ENCODE measurements at regions not wholly inside any gene's neighbourhood (a gene's known extent, or its start where the extent isn't known, plus 50 kb on each side); places are given as distances from the start of the nearest gene placed in this dataset.

- no peak for DNase-seq (ENCODE audit: low read depth in 1 of 2, low spot score in 1 of 2)
Observed at GRCh38 chr16:51402785-51403184, 251.7 kb upstream of the SALL1 start.

- DNase-seq (ENCODE audit: low read depth in 1 of 2, low spot score in 1 of 2), result no peak
Observed at GRCh38 chr16:51402298-51402697, 251.2 kb upstream of the SALL1 start.

DNA sequence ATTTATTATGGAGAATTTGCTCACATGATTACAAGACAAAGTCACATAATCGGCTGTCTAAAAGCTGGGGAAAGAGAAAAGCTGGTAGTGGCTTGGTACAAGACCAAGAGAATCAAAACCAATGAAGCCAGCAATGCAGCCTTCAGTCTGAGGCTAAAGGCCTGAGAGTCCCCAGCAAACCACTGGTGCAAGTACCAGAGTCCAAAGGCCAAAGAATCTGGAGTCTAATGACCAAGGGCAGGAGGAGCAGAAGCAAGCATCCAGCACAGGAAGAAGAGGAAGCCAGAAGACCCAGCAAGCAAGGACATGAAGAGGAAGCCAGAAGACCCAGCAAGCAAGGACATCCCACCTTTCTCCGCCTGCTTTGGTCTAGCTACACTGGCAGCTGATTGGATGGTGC lies 250.6 kb upstream of the SALL1 start:
- DNase-seq (ENCODE audit: low read depth in 1 of 2, low spot score in 1 of 2), result no peak

DNA sequence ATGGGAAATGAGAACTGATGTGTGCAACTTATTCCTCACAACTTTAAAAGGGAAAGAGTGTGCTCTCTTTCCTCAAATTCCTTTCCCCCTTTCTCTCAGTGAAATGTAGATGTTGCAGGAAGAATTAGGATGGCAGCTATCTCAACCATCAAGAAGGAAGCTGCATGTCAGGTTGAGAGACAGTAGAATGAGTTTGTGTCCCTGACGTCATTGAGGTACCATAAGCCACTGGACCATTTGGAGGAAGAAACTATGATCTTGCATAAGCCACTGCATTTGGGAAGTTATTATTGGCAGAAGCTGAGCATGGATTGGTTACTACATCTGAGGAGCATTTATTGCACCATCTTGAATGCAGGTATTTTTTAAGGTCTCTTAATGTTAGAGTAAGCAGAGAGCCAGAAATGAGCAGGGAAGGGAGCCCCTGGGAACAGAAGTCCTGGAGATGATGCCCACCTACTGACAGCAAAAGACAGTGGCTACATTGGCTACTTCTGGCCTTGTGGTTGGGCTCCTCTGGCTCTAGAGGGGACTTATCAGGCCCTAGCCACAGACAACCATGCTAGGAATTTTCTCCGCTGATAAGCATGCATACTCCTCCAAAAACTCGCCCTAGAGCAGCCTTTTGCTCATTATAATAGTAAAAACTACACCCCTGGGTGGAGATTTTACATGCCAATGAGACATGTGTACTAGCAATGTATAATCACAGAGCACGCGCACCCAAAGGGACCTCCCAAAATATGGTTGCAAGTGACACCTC lies 249.0 kb upstream of the SALL1 start:
- no peak for DNase-seq (ENCODE audit: low read depth in 1 of 2, low spot score in 1 of 2)

- DNase-seq (ENCODE audit: low read depth in 1 of 2, low spot score in 1 of 2), result no peak
Observed at GRCh38 chr16:51394421-51394820, 243.4 kb upstream of the SALL1 start.

- DNase-seq (ENCODE audit: low read depth in 1 of 2, low spot score in 1 of 2), result no peak
Observed at GRCh38 chr16:51393381-51394005, 242.4 kb upstream of the SALL1 start.

DNA sequence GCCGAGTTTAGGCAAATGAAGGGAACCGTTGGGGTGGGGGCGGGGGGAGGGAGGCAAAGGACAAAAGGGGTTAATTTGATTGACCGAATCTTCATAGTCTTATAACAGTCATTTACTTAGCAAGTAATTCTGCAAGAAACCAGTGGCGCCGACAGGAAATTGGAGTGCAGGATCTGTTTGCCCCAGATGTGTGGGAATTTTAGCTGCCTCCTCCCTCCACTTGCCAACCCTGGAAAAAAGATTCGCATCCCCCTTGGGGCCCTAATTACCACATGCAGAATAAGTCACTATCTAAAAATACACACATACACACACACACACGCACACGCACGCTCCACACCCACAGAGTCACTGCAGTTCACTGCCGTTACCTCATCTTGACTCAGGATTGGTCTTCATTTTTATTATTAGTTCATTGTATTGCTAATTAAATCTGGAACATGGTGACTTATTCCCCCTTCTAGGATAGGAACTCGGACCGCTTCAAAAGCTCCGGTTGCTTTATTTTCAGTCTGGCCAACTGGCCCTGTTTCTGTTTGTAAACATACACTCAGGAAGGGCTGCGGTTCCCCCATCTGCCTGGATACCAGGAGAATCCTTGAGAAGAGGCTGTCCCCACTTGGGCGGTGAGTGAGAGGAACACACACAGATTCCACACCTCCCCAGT lies 241.6 kb upstream of the SALL1 start:
- DNase-seq (ENCODE audit: low read depth in 1 of 2, low spot score in 1 of 2), result no peak

- no peak for DNase-seq (ENCODE audit: low read depth in 1 of 2, low spot score in 1 of 2)
Observed at GRCh38 chr16:51391798-51392511, 240.9 kb upstream of the SALL1 start.

DNA sequence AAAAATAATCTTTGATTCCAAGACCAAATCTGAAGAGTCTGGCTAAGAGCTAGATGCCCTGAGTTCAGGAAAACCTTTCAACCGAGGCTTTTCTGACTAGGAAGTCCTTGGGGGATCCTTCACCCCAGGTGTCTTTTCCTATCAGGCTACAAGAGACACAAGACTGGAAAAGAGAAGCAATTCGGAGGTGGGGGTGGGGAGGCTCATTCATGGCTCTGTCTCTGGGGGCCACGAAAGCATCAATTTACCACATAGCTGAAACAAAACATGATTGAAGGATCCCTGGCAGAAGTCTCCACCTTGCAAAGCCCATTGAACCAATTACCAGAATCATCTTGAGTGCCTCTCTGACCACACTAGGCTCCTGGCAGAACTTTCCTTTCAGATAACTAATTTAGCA lies 239.8 kb upstream of the SALL1 start:
- DNase-seq (ENCODE audit: low read depth in 1 of 2, low spot score in 1 of 2), result no peak

- no peak for DNase-seq (ENCODE audit: low read depth in 1 of 2, low spot score in 1 of 2)
Observed at GRCh38 chr16:51389881-51390280, 238.8 kb upstream of the SALL1 start.

DNA sequence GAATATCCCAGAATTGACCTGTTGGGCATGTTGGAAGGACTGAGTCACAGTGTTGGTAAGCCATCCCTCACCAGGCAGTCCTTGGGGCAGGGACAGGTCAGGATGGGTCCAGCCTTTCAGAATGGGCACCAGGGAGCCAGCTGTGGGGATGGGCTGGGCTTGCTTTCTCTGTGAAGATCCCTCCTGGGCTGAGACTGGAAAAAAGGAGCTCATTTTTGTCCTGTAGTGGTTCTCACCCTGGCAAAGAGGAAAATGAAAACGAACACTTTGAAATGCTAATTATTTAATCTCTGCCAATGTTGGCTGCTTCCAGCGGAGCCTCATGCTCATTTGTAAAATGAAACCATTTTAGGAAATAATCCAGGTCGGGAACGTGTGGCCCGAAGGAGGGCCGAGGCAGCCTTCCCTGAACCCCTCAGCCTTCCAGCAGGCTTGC lies 237.5 kb upstream of the SALL1 start:
- DNase-seq (ENCODE audit: low read depth in 1 of 2, low spot score in 1 of 2), result no peak

DNA sequence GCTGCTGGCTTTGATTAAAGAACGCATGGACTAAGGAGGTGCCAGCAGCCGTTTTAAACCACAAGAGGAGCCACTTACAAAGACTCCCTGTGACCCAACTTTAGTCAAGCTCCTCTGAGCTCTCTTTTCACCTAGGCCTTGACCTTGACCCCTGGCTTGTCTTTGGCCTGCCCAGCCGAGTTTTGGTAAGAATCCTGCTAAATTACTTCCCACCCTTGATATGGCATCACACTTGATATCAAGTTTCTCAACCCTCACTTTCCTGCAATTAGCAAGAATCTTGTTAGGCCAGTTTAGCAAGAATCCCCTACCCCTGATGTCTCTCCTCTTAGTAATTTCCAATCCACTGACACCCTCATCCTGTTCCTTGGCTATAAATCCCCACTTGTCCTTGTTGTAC lies 232.8 kb upstream of the SALL1 start:
- no peak for DNase-seq (ENCODE audit: low read depth in 1 of 2, low spot score in 1 of 2)

DNA sequence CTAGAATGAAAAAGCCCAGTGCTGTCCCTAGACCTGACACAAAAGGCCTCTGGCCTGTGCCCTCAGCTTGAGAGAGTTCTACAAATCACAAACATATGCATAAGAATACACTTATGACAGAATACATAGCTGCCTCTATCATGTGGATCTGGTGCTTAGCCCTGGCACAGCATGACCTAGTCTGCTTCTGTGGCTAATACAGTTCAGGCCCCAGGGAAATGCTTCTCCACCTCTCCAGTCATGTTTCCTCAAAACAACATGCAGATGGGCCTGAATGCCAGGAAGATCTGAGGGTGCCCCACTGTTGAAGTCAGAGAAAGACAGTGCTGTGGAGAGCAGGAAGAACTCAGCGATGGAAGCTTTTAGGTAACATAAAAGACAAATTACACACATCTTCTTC lies 231.9 kb upstream of the SALL1 start:
- DNase-seq (ENCODE audit: low read depth in 1 of 2, low spot score in 1 of 2), result no peak

- no peak for DNase-seq (ENCODE audit: low read depth in 1 of 2, low spot score in 1 of 2)
Observed at GRCh38 chr16:51382211-51382610, 231.1 kb upstream of the SALL1 start.

DNA sequence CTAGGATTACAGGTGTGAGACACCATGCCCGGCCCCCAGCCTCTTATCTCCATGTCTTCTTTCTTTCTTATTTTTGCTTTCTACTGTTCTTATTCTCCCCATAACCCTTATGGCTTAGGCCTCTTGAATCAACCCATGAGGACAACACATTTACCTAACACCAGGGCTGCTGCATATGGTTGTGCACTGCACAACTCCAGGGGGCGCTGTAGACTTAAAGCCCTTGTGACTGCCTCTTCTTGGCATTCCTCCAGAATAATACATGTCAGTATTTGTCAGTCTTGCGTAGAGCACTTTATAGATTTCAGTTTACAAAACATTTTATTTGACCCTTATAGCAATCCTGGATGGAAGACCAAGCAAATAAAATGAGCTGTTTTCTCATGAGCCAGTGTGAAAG lies 225.0 kb upstream of the SALL1 start:
- DNase-seq (ENCODE audit: low read depth in 1 of 2, low spot score in 1 of 2), result no peak

- no peak for DNase-seq (ENCODE audit: low read depth in 1 of 2, low spot score in 1 of 2)
Observed at GRCh38 chr16:51374790-51375189, 223.7 kb upstream of the SALL1 start.

DNA sequence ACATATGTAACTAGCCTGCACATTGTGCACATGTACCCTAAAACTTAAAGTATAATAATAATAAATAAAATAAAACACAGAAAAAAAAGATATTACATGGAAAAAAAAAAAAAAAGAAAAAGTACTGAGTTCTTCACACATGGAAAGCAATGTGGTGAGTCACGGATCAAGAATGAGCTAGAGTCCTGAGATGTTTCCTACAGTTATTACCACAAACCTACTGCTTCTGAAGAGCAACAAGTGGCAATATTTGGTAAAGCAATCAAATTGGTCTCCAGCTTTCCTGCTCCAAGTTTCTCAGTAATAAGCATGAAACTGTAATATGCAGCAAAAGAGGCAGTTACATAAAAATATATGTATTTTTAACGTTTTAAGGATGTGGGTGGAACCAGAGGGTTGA lies 223.3 kb upstream of the SALL1 start:
- DNase-seq (ENCODE audit: low read depth in 1 of 2, low spot score in 1 of 2), result no peak

DNA sequence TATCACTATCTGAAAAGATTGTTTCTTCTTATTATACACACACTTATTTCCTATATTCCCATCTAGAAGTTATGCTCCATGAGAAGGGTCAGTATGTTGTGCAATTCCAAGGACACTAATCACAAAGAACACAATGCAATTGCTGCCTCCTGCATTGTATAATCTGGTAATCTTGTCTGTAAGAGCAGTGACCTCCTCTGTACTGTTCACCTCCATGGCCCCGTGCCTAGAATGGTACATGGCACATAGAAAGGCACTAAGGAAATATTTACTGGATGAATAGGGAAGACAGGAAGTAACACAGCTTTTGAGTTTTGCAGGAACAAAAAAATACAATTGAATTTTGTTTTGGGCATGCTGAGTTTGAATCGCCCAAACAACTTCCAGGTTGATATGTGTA lies 214.6 kb upstream of the SALL1 start:
- DNase-seq (ENCODE audit: low read depth in 1 of 2, low spot score in 1 of 2), result no peak

DNA sequence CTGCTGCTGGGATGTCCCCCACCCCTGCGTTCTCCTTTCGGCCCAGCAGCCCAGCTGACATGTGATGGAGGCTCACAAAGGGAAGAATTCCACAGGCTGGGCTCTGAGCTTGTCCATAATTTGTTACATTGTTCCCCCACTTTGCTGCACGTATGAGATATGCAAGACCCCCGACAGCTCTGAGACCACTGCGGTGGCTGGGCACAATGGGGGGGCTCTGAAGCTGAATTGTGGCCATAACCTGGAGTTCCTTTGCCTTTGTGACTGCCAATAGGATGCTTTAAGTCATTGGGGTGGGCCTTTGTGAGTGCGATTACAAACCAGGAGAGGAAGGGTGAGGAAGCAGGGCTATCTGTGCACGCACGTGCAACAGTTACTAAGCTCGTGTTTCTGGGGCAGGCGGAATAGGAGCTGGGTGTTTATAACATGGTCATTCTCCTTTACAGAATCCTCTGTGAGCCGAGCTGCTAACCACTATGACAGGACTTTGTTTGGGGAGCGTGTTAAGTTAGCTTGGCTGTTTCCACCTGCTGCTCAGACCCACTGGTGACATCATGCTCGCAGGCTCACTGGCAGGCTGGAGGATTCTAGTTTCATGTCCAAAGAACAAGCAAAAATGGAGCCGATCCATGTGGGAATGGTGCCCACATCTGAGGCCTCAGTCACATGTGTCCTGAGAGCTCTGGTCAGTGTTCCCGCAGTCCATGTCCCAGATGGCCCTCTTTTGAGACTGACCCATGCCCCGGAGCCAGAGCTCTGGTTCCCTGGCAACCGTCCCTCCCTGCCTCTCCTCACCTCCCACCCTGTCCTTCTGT lies 208.3 kb upstream of the SALL1 start:
- no peak for DNase-seq (ENCODE audit: low read depth in 1 of 2, low spot score in 1 of 2)

GRCh38 chr16:51357839-51358238 lies 206.8 kb upstream of the SALL1 start:
- DNase-seq (ENCODE audit: low read depth in 1 of 2, low spot score in 1 of 2), result no peak

GRCh38 chr16:51355875-51356274 lies 204.8 kb upstream of the SALL1 start:
- DNase-seq (ENCODE audit: low read depth in 1 of 2, low spot score in 1 of 2), result no peak
